Vagina (tissue), 2 donors: ENCODE measurements at regions not wholly inside any gene's neighbourhood (a gene's known extent, or its start where the extent isn't known, plus 50 kb on each side); places are given as distances from the start of the nearest gene placed in this dataset.

Experiments
- DNase-seq, 2 donors: peaks; one replicate each; pipeline ENCODE4 v3.0.0-alpha.2; 2017; ENCODE audit errors: extremely low spot score in 2 of 2
- H3K27ac ChIP-seq: fragments of 200-600 bp; sonication (generic); one replicate; pipeline ENCODE4 v1.5.1; 2019
- H3K27me3 ChIP-seq: fragments of 200-600 bp; sonication (generic); one replicate; pipeline ENCODE4 v1.5.1; 2019
- H3K36me3 ChIP-seq, 2 donors: fragments of 200-600 bp; sonication (generic); one replicate each; pipeline ENCODE4 v1.5.1; 2017 to 2019
- H3K4me1 ChIP-seq: fragments of 200-600 bp; sonication (generic); one replicate; pipeline ENCODE4 v1.5.1; 2019
- H3K4me3 ChIP-seq, 2 donors: fragments of 200-600 bp; sonication (generic); 1 replicate in 1 of 2; 2 replicates in 1 of 2; pipeline ENCODE4 v1.5.1; 2016 to 2019
- H3K9me3 ChIP-seq: fragments of 200-600 bp; sonication (generic); one replicate; pipeline ENCODE4 v1.5.1; 2019
- POLR2A ChIP-seq, 2 donors: fragments of 450-650 bp; IDR thresholded peaks; one replicate each; pipeline ENCODE4 v1.6.1; 2017; ENCODE audit warnings: antibody characterized with exemption in 2 of 2, mild to moderate bottlenecking in 2 of 2, moderate library complexity in 2 of 2
- POLR2AphosphoS5 ChIP-seq, 2 donors: sonication (generic); formaldehyde crosslinking; IDR thresholded peaks; one replicate each; pipeline ENCODE4 v1.9.0; 2017; ENCODE audit warnings: antibody characterized with exemption in 2 of 2, mild to moderate bottlenecking in 2 of 2, low read depth in 1 of 2; ENCODE audit not compliant: insufficient read depth in 1 of 2
- intact Hi-C: fragments of 100-400 bp; cut with DNase I; formaldehyde crosslinking; loops from one replicate; pipeline ENCODE4 v1.15.1; 2023
- TF ChIP-seq, protein P1 (sequence below), 3 experiments: fragments of 450-650 bp in 2 of 3; fragments of 200-600 bp in 1 of 3; sonication (generic) in 1 of 3; IDR thresholded peaks; one replicate each; pipeline ENCODE4 v1.5.1; 2017 to 2019; ENCODE audit warnings: antibody characterized with exemption in 3 of 3, mild to moderate bottlenecking in 2 of 3, moderate library complexity in 2 of 3

DNA sequence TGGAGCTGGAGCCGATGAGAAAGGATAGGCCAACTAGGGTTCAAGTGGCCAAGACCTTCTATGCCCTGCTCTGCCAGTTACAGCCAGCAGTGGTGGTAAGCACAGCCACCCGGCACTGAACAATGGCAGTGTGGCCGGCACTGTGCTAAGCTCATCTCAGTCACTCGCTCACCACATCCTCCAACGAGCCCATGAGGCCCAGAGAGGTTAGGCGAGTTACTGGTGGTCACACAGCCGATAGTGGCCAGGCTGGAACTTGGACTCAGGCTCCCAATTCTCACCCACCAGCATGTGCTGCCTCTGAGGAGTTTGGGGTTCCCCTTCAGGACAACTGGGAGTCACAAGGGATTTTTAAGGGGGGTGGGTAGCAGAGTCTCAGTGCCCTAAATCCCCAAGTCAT, 66.4 kb downstream of the IGLL1 start:
- Histone ChIP-seq H3K4me3 (no peak overlapping the region), H3K27me3 (no peaks in the 10 kb centered on the region), H3K36me3 (no peaks in the 10 kb centered on the region), H3K9me3 (no peaks in the 10 kb centered on the region), H3K27ac (no peak overlapping the region), H3K4me1 (no peaks in the 10 kb centered on the region)
- TF ChIP-seq POLR2AphosphoS5 (IDR thresholded peaks at IDR 0.05; ENCODE audit: insufficient read depth in 1 of 2, low read depth in 1 of 2) (no peak), POLR2A (IDR thresholded peaks at IDR 0.05) (no peak)
- TF ChIP-seq, protein P1, sequence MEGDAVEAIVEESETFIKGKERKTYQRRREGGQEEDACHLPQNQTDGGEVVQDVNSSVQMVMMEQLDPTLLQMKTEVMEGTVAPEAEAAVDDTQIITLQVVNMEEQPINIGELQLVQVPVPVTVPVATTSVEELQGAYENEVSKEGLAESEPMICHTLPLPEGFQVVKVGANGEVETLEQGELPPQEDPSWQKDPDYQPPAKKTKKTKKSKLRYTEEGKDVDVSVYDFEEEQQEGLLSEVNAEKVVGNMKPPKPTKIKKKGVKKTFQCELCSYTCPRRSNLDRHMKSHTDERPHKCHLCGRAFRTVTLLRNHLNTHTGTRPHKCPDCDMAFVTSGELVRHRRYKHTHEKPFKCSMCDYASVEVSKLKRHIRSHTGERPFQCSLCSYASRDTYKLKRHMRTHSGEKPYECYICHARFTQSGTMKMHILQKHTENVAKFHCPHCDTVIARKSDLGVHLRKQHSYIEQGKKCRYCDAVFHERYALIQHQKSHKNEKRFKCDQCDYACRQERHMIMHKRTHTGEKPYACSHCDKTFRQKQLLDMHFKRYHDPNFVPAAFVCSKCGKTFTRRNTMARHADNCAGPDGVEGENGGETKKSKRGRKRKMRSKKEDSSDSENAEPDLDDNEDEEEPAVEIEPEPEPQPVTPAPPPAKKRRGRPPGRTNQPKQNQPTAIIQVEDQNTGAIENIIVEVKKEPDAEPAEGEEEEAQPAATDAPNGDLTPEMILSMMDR (IDR thresholded peaks at IDR 0.05), result no peak
- intact Hi-C loops, result no loop called here
- DNase-seq, result no peak

DNA sequence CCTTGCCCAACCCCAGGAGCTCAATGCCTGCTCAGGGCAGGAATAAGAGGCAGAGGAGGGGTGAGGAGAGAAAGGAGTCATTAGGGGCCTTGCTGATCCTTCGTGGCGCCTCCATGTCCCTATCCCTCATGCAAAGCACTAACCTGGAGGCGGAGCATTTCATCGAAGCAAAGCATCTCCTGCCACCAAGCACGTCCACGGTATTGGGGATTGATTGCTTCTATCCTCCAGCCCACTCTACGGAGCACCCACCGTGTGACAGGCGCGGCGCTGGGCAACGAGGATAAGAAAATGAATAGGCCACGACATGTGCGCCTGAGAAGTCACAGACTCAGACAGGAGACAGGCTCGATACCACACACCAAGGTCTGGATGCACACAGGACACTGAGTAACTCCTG, 67.0 kb downstream of the IGLL1 start:
- Histone ChIP-seq H3K4me3 (no peak overlapping the region), H3K27me3 (no peaks in the 10 kb centered on the region), H3K36me3 (no peaks in the 10 kb centered on the region), H3K27ac (no peak overlapping the region), H3K9me3 (no peaks in the 10 kb centered on the region), H3K4me1 (no peaks in the 10 kb centered on the region)
- TF ChIP-seq, protein P1 (IDR thresholded peaks at IDR 0.05), result no peak
- TF ChIP-seq POLR2AphosphoS5 (IDR thresholded peaks at IDR 0.05; ENCODE audit: insufficient read depth in 1 of 2, low read depth in 1 of 2) (no peak), POLR2A (IDR thresholded peaks at IDR 0.05) (no peak)
- intact Hi-C loops, result no loop called here
- DNase-seq, result no peak

DNA sequence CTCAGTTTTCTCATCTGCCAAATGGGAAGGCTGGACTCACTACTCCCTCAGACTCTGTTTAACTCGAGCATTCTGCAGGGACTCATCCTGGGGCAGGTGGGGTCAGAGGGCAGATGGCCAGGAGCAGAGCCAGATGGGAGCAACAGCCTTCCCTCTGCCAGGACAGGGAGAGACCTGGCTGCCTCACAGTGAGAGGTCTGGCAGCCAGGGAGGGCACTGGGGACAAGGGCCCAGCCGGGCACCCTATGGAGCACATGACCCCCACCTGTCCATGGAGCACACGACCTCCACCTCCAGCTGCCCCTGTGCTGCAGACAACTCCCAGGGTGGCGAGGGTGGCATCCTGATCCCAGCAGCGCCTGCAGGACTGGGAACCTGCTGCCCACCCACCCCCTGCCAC, 67.4 kb downstream of the IGLL1 start:
- Histone ChIP-seq H3K27me3 (no peaks in the 10 kb centered on the region), H3K4me3 (no peak overlapping the region), H3K36me3 (no peaks in the 10 kb centered on the region), H3K4me1 (no peaks in the 10 kb centered on the region), H3K27ac (no peak overlapping the region), H3K9me3 (no peaks in the 10 kb centered on the region)
- TF ChIP-seq POLR2A (IDR thresholded peaks at IDR 0.05) (no peak), POLR2AphosphoS5 (IDR thresholded peaks at IDR 0.05; ENCODE audit: insufficient read depth in 1 of 2, low read depth in 1 of 2) (no peak)
- TF ChIP-seq, protein P1 (IDR thresholded peaks at IDR 0.05), result no peak
- DNase-seq, result no peak
- intact Hi-C loops, result no loop called here

DNA sequence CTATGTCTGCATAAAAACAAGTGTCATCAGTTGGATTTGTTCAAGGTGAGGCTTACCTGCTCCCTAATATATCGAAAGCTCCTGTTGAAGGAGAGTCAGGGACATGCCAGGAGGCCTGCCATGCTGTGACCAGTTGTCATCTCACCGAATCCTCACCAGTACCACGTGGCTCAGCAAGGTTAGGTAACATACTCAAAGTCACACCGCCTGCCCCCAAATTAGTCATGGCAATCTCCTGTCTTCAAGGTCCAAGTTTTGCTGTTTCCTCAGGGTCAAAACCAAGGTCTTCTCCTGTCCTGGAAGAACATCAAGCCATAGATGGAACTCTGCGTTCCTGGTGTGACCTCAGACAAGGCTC, 67.8 kb downstream of the IGLL1 start:
- no peak for TF ChIP-seq POLR2A (IDR thresholded peaks at IDR 0.05)
- TF ChIP-seq, protein P1 (IDR thresholded peaks at IDR 0.05), result no peak
- no peak for TF ChIP-seq POLR2AphosphoS5 (IDR thresholded peaks at IDR 0.05; ENCODE audit: insufficient read depth in 1 of 2, low read depth in 1 of 2)

DNA sequence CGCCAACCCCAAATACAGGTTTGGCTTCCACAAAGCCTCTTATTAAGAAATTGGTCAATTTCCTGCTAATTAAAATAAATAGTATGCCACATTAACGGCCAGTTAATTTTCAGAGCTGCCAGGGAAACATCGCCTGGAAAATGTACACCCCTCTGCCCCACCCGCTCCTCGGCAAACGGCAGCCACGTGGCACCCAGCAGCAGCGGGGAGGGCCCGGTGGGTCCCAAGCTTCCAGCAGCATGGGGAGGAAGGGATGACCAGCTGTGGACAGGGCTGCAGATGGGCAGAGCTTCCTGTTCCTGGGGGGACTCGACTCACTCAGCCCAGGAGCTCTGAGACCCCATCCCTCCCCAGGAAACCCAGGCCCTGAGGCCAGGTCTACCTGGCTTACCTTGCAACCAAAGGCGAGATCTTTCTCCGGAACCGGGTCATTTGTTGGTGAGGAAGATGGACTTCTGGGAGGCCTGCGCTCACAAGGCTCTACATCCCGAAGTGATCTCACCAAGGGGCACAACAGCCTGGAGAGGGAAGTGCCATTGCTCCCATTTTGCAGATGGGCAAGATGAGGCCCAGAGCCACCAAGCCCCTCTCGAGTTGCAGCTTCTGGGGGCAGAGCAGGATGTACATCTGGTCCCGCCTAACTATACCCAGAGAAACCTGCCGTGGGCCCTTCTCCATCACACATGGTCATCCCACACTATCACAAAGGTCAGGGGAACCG, 68.3 kb downstream of the IGLL1 start:
- no peaks in the 10 kb centered on the region for H3K36me3 ChIP-seq
- no peak for DNase-seq
- H3K9me3 ChIP-seq, result no peaks in the 10 kb centered on the region
- no peaks in the 10 kb centered on the region for H3K27me3 ChIP-seq
- intact Hi-C loops, result no loop called here
- no peak overlapping the region for H3K27ac ChIP-seq
- TF ChIP-seq POLR2AphosphoS5 (IDR thresholded peaks at IDR 0.05; ENCODE audit: insufficient read depth in 1 of 2, low read depth in 1 of 2), result no peak
- no peaks in the 10 kb centered on the region for H3K4me1 ChIP-seq
- no peak overlapping the region for H3K4me3 ChIP-seq

More for the DNA sequence above, 67.8 kb downstream of the IGLL1 start:
- DNase-seq, result no peak
- Histone ChIP-seq H3K9me3 (no peaks in the 10 kb centered on the region), H3K27ac (no peak overlapping the region), H3K27me3 (no peaks in the 10 kb centered on the region), H3K4me1 (no peaks in the 10 kb centered on the region), H3K36me3 (no peaks in the 10 kb centered on the region), H3K4me3 (no peak overlapping the region)
- intact Hi-C loops, result no loop called here
